Neuronal stem cell (in vitro differentiated cells): ENCODE measurements at regions not wholly inside any gene's neighbourhood (a gene's known extent, or its start where the extent isn't known, plus 50 kb on each side); places are given as distances from the start of the nearest gene placed in this dataset.

Experiments used
- DNase-seq: peaks from one replicate; pipeline ENCODE4 v3.0.0-alpha.2; 2013; ENCODE audit warnings: low spot score
- H2AFZ ChIP-seq: one replicate; pipeline ENCODE4 v1.6.1; 2013; ENCODE audit warnings: mild to moderate bottlenecking, low read length, inconsistent platforms
- H2AK5ac ChIP-seq: 2 replicates; pipeline ENCODE4 v1.6.1; 2013; ENCODE audit warnings: low read depth, mild to moderate bottlenecking, inconsistent platforms, low read length, moderate library complexity, mixed read lengths
- H2BK120ac ChIP-seq: 2 replicates; pipeline ENCODE4 v1.6.1; 2013; ENCODE audit warnings: low read depth, mild to moderate bottlenecking, inconsistent platforms, low read length, moderate library complexity, mixed read lengths
- H2BK12ac ChIP-seq: one replicate; pipeline ENCODE4 v1.6.1; 2013; ENCODE audit warnings: low read length, inconsistent platforms
- H2BK15ac ChIP-seq: 2 replicates; pipeline ENCODE4 v1.6.1; 2013; ENCODE audit warnings: mild to moderate bottlenecking, low read length, inconsistent platforms, mixed read lengths
- H2BK5ac ChIP-seq: one replicate; pipeline ENCODE4 v1.6.1; 2013; ENCODE audit warnings: inconsistent platforms, mild to moderate bottlenecking, low read length, moderate library complexity
- H3K14ac ChIP-seq: one replicate; pipeline ENCODE4 v1.6.1; 2013; ENCODE audit warnings: low read length, inconsistent platforms
- H3K18ac ChIP-seq: 2 replicates; pipeline ENCODE4 v1.6.1; 2013; ENCODE audit warnings: low read length, inconsistent platforms
- H3K23ac ChIP-seq: 2 replicates; pipeline ENCODE4 v1.6.1; 2013; ENCODE audit warnings: low read depth, mild to moderate bottlenecking, mixed read lengths, low read length, inconsistent platforms; ENCODE audit not compliant: poor library complexity
- H3K27ac ChIP-seq: replicated peaks from 3 replicates; pipeline ENCODE4 v1.5.1; 2013; ENCODE audit warnings: low read length, inconsistent platforms
- H3K27me3 ChIP-seq, 3 experiments: 2 replicates each; pipeline ENCODE4 v1.6.1; 2013; ENCODE audit warnings: low read length in 3 of 3, mild to moderate bottlenecking in 2 of 3, inconsistent platforms in 1 of 3, low read depth in 1 of 3, mixed read lengths in 1 of 3, moderate library complexity in 1 of 3; ENCODE audit not compliant: control insufficient read depth in 3 of 3, insufficient read depth in 3 of 3
- H3K36me3 ChIP-seq, 2 donors: replicated peaks in 1 of 2; 2 replicates each; pipeline ENCODE4 v1.6.1; 2013; ENCODE audit warnings: low read length in 2 of 2; ENCODE audit not compliant: control insufficient read depth in 2 of 2, insufficient read depth in 2 of 2
- H3K4ac ChIP-seq: 2 replicates; pipeline ENCODE4 v1.6.1; 2013; ENCODE audit warnings: inconsistent platforms, mild to moderate bottlenecking, low read length, moderate library complexity
- H3K4me1 ChIP-seq, 2 donors: 1 replicate in 1 of 2; 2 replicates in 1 of 2; pipeline ENCODE4 v1.6.1; 2013; ENCODE audit warnings: low read length in 2 of 2, low read depth in 1 of 2; ENCODE audit not compliant: control insufficient read depth in 2 of 2, insufficient read depth in 1 of 2
- H3K4me2 ChIP-seq: one replicate; pipeline ENCODE4 v1.6.1; 2013; ENCODE audit warnings: mild to moderate bottlenecking, low read length, inconsistent platforms; ENCODE audit not compliant: insufficient read depth, poor library complexity, severe bottlenecking
- H3K4me3 ChIP-seq, 2 donors: 2 replicates each; pipeline ENCODE4 v1.5.1; 2013; ENCODE audit warnings: low read length in 2 of 2, mild to moderate bottlenecking in 2 of 2, inconsistent platforms in 1 of 2, moderate library complexity in 1 of 2
- H3K79me1 ChIP-seq: one replicate; pipeline ENCODE4 v1.6.1; 2013; ENCODE audit warnings: low read depth, mild to moderate bottlenecking, inconsistent platforms, low read length, moderate library complexity
- H3K9ac ChIP-seq: one replicate; pipeline ENCODE4 v1.6.1; 2013; ENCODE audit warnings: mild to moderate bottlenecking, low read depth, low read length, inconsistent platforms; ENCODE audit not compliant: poor library complexity
- H3K9me3 ChIP-seq, 2 donors: replicated peaks in 1 of 2; 2 replicates each; pipeline versions ENCODE3 to v1.6.1; 2013; ENCODE audit warnings: low read length in 2 of 2, mild to moderate bottlenecking in 2 of 2, inconsistent platforms in 1 of 2, low read depth in 1 of 2, mixed read lengths in 1 of 2, moderate library complexity in 1 of 2; ENCODE audit not compliant: control insufficient read depth in 2 of 2, insufficient read depth in 1 of 2
- H4K8ac ChIP-seq: one replicate; pipeline ENCODE4 v1.6.1; 2013; ENCODE audit warnings: low read depth, mild to moderate bottlenecking, inconsistent platforms, low read length, moderate library complexity
- H4K91ac ChIP-seq: one replicate; pipeline ENCODE4 v1.6.1; 2013; ENCODE audit warnings: low read length, low read depth, mild to moderate bottlenecking, inconsistent platforms; ENCODE audit not compliant: poor library complexity
- WGBS, 2 donors: extraction: QIAGEN DNeasy Blood & Tissue Kit; methylation state at CpG; one replicate each; pipeline ENCODE4 v1.1.7; 2013; ENCODE audit warnings: missing lambda C conversion rate in 2 of 2, mixed read lengths in 1 of 2; ENCODE audit not compliant: insufficient read length in 2 of 2, insufficient replicate concordance in 1 of 2; ENCODE audit errors: extremely low coverage in 2 of 2; 5-methylcytosine and 5-hydroxymethylcytosine counted together

GRCh38 chr6:137351890-137352289 is 132.7 kb upstream of the IFNGR1 start:
- H3K4me1 ChIP-seq: peaks cover 0 to 5% of the 10 kb centered on the region in 2 donors
- no peak overlapping the region for H2BK120ac ChIP-seq
- peaks cover 0 to 74% (median 0%) of the 10 kb centered on the region in 3 experiments for H3K27me3 ChIP-seq
- no peaks in the 10 kb centered on the region for H3K79me1 ChIP-seq
- H4K8ac ChIP-seq: no peak overlapping the region
- no peak for DNase-seq
- no peak overlapping the region for H3K4me3 ChIP-seq
- no peak overlapping the region for H3K23ac ChIP-seq
- H3K27ac ChIP-seq: no peak overlapping the region
- H2BK12ac ChIP-seq: no peak overlapping the region
- no peak overlapping the region for H2AK5ac ChIP-seq
- H3K4me2 ChIP-seq: no peak overlapping the region
- no peak overlapping the region for H3K9ac ChIP-seq
- H2BK5ac ChIP-seq: no peak overlapping the region
- no peak overlapping the region for H3K14ac ChIP-seq
- no peak overlapping the region for H2AFZ ChIP-seq
- WGBS, 2 donors: no CpG with 5 or more reads among the region's 5 CpGs
- no peak overlapping the region for H2BK15ac ChIP-seq
- H3K4ac ChIP-seq: no peak overlapping the region
- H3K36me3 ChIP-seq: no peaks in the 10 kb centered on the region
- H3K9me3 ChIP-seq: no peaks in the 10 kb centered on the region
- no peak overlapping the region for H4K91ac ChIP-seq
- no peak overlapping the region for H3K18ac ChIP-seq

DNA sequence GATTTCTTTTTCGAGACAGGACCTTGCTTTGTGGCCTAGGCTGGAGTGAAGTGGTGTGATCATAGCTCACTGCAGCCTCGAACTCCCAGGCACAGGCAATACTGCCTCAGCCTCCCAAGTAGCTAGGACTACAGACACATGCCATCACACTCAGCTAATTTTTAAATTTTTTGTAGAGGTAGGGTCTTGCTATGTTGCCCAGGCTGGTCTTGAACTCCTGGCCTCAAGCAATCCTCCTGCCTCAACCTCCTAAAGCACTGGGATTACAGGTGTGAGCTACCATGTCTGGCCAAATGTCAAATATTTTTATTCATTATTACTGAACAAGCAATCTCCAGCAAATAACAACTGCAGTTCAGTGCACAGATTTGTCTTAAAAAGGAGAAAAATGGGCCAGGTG is 131.7 kb upstream of the IFNGR1 start:
- H2BK12ac ChIP-seq: no peak overlapping the region
- H3K27me3 ChIP-seq: peaks cover 0 to 77% (median 0%) of the 10 kb centered on the region in 3 experiments
- no peak overlapping the region for H2AK5ac ChIP-seq
- H2BK120ac ChIP-seq: no peak overlapping the region
- H3K14ac ChIP-seq: no peak overlapping the region
- no peak overlapping the region for H4K8ac ChIP-seq
- no peak overlapping the region for H3K4me2 ChIP-seq
- H3K79me1 ChIP-seq: no peaks in the 10 kb centered on the region
- no peaks in the 10 kb centered on the region for H3K9me3 ChIP-seq
- no peak overlapping the region for H3K4me3 ChIP-seq
- no peak for DNase-seq
- no peak overlapping the region for H3K9ac ChIP-seq
- no peak overlapping the region for H2BK5ac ChIP-seq
- no peaks in the 10 kb centered on the region for H3K36me3 ChIP-seq
- H4K91ac ChIP-seq: no peak overlapping the region
- H3K4ac ChIP-seq: no peak overlapping the region
- H3K18ac ChIP-seq: no peak overlapping the region
- H2AFZ ChIP-seq: no peak overlapping the region
- H3K23ac ChIP-seq: no peak overlapping the region
- no peak overlapping the region for H3K27ac ChIP-seq
- peaks cover 0 to 2% of the 10 kb centered on the region in 2 donors for H3K4me1 ChIP-seq
- H2BK15ac ChIP-seq: no peak overlapping the region
- no CpG with 5 or more reads among the region's 2 CpGs for WGBS, 2 donors

DNA sequence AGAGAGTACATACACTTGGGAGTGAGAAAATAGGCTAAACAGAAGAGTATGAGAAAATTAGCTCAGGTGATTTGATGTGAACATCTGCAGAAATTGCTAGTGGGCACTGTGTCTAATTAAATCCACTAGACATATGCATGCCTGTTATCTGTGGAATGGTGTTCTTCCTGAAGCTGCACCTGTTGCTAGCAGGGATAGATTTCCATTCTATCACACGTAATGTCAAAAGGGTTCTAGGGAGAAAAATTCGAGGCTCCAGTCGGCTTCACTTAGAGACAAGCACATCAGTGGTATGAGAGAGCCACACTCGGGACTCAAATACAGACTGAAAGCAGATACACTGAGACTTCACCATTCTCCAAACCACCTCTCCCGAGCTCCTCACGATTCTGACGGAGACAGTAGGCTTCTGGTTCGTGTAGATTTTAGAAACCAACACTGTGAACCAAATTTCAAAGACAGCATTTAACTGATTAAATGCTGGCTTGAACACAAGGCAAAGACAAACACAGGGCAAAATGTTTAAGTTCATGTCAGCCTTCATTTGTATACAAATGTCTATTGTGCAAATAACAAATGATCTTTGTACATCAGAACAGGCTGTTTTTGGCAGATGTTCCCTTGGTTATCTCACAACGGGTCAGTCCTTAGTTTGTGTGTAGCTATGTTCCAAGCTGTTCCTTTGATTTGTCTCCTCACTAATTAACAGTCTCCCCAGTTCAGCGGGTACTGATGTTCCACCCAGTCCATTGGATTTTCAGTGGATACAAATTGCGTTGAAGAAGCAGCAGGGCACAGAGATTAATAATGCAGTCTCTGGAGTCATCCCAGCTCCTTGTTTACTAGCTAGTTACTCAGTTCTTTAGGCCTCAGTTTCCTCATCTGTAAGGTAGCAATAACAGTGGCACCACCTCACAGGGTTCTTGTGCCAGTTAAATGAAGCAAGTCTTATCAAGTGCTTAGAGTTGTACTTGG is 131.0 kb upstream of the IFNGR1 start:
- peaks cover 0 to 4% of the 10 kb centered on the region in 2 donors for H3K4me1 ChIP-seq
- H3K36me3 ChIP-seq: no peaks in the 10 kb centered on the region
- no peak overlapping the region for H3K9ac ChIP-seq
- no peak overlapping the region for H3K23ac ChIP-seq
- DNase-seq: no peak
- H2AFZ ChIP-seq: no peak overlapping the region
- no peak overlapping the region for H3K4me3 ChIP-seq
- no peak overlapping the region for H3K4ac ChIP-seq
- H3K14ac ChIP-seq: no peak overlapping the region
- no peak overlapping the region for H4K91ac ChIP-seq
- H2BK15ac ChIP-seq: no peak overlapping the region
- H2BK120ac ChIP-seq: no peak overlapping the region
- H4K8ac ChIP-seq: no peak overlapping the region
- H2BK12ac ChIP-seq: no peak overlapping the region
- WGBS, 2 donors: no CpG with 5 or more reads among the region's 11 CpGs
- no peak overlapping the region for H2AK5ac ChIP-seq
- H3K27ac ChIP-seq: no peak overlapping the region
- no peaks in the 10 kb centered on the region for H3K79me1 ChIP-seq
- no peak overlapping the region for H2BK5ac ChIP-seq
- H3K4me2 ChIP-seq: no peak overlapping the region
- H3K27me3 ChIP-seq: peaks cover 0 to 83% (median 0%) of the 10 kb centered on the region in 3 experiments
- no peaks in the 10 kb centered on the region for H3K9me3 ChIP-seq
- no peak overlapping the region for H3K18ac ChIP-seq

DNA sequence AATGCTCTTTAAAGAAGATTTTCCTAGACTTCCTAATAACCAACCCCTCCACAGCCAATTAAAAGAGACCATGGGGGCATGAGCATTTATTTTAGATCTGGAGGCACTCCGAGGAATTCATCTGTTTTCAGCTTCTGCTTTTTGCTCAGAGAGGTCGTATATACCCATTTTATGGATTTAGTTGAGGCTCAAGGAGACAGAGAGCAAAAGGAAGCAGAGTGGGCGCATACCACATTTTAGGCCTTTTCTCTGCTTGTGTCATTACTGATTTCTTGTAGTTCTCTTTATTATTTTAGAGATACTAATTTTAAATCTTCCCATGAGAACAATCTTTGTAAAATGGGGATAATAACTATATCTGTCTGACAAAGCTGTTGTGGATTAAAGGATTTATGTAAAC is 129.6 kb upstream of the IFNGR1 start:
- Histone ChIP-seq H3K18ac (no peak overlapping the region), H3K4me1 (peaks cover 0 to 2% of the 10 kb centered on the region in 2 donors), H2AK5ac (no peak overlapping the region), H3K79me1 (no peaks in the 10 kb centered on the region), H3K36me3 (no peaks in the 10 kb centered on the region), H3K9me3 (no peaks in the 10 kb centered on the region), H3K14ac (no peak overlapping the region), H2BK120ac (no peak overlapping the region), H4K8ac (no peak overlapping the region), H2BK15ac (no peak overlapping the region), H3K23ac (no peak overlapping the region), H2BK12ac (no peak overlapping the region), H2AFZ (no peak overlapping the region), H4K91ac (no peak overlapping the region), H3K4me3 (no peak overlapping the region), H3K27me3 (peaks cover 0 to 86% (median 0%) of the 10 kb centered on the region in 3 experiments), H3K9ac (no peak overlapping the region), H3K4me2 (no peak overlapping the region), H3K4ac (no peak overlapping the region), H3K27ac (no peak overlapping the region), H2BK5ac (no peak overlapping the region)
- DNase-seq: no peak
- WGBS, 2 donors: no CpG with 5 or more reads among the region's 3 CpGs
